SK-N-SH treated with all-trans-retinoic acid at 6 μM for 48 hours (cell line): ENCODE measurements at regions not wholly inside any gene's neighbourhood (a gene's known extent, or its start where the extent isn't known, plus 50 kb on each side); places are given as distances from the start of the nearest gene placed in this dataset.

ENCODE experiments used
- ATAC-seq: fragments of 200-7000 bp; cut with Tn5 transposase; 3 replicates; pipeline ENCODE4 v1.9.1; 2020; ENCODE audit warnings: mild to moderate bottlenecking, moderate library complexity
- ARNTL ChIP-seq: fragments of 450-650 bp; formaldehyde crosslinking; IDR thresholded peaks from 2 replicates; pipeline ENCODE4 v1.5.0; 2020; ENCODE audit warnings: low read depth, mild to moderate bottlenecking, moderate library complexity, borderline replicate concordance
- BACH2 ChIP-seq: fragments of 250-450 bp; sonication (Bioruptor Pico); IDR thresholded peaks from 2 replicates; pipeline ENCODE4 v1.9.0; 2021; ENCODE audit warnings: mild to moderate bottlenecking, borderline replicate concordance
- CSDC2 ChIP-seq: fragments of 250-450 bp; sonication (Bioruptor Pico); IDR thresholded peaks from 2 replicates; pipeline ENCODE4 v1.5.0; 2020; ENCODE audit warnings: mild to moderate bottlenecking, moderate library complexity
- ESRRG ChIP-seq: fragments of 250-450 bp; sonication (Bioruptor Pico); IDR thresholded peaks from 2 replicates; pipeline ENCODE4 v1.6.1; 2021; ENCODE audit warnings: mild to moderate bottlenecking
- GLIS3 ChIP-seq: fragments of 250-450 bp; sonication (Bioruptor Pico); IDR thresholded peaks from 2 replicates; pipeline ENCODE4 v1.5.0; 2020; ENCODE audit warnings: mild to moderate bottlenecking, moderate library complexity
- ISL1 ChIP-seq: fragments of 250-450 bp; sonication (Bioruptor Pico); IDR thresholded peaks from 2 replicates; pipeline ENCODE4 v2.1.2; 2022; ENCODE audit warnings: mild to moderate bottlenecking, moderate library complexity
- OSR1 ChIP-seq: fragments of 250-450 bp; sonication (Bioruptor Pico); IDR thresholded peaks from 2 replicates; pipeline ENCODE4 v1.8.0; 2022; ENCODE audit warnings: moderate library complexity, mild to moderate bottlenecking, inconsistent platforms
- PPARA ChIP-seq: fragments of 250-450 bp; sonication (Bioruptor Pico); IDR thresholded peaks from 2 replicates; pipeline ENCODE4 v1.5.0; 2020; ENCODE audit warnings: mild to moderate bottlenecking, borderline replicate concordance
- RARB ChIP-seq: fragments of 250-450 bp; sonication (Bioruptor Pico); IDR thresholded peaks from 2 replicates; pipeline ENCODE4 v1.8.0; 2021; ENCODE audit warnings: mild to moderate bottlenecking, moderate library complexity
- TCF4 ChIP-seq: fragments of 250-450 bp; sonication (Bioruptor Pico); IDR thresholded peaks from 2 replicates; pipeline ENCODE4 v1.8.0; 2021; ENCODE audit warnings: mild to moderate bottlenecking, moderate library complexity, borderline replicate concordance
- TOX ChIP-seq: fragments of 250-450 bp; sonication (Bioruptor Pico); IDR thresholded peaks from 2 replicates; pipeline ENCODE4 v1.8.0; 2021; ENCODE audit warnings: mild to moderate bottlenecking, moderate library complexity, borderline replicate concordance
- ZC3H10 ChIP-seq: fragments of 250-450 bp; sonication (Bioruptor Pico); IDR thresholded peaks from 2 replicates; pipeline ENCODE4 v1.5.1; 2021; ENCODE audit warnings: mild to moderate bottlenecking, moderate library complexity
- ZFP3 ChIP-seq: fragments of 250-450 bp; sonication (Bioruptor Pico); IDR thresholded peaks from 2 replicates; pipeline ENCODE4 v1.5.0; 2020; ENCODE audit warnings: mild to moderate bottlenecking, moderate library complexity
- ZFP30 ChIP-seq: fragments of 450-650 bp; formaldehyde crosslinking; IDR thresholded peaks from 2 replicates; pipeline ENCODE4 v1.5.0; 2022; ENCODE audit warnings: mild to moderate bottlenecking, moderate library complexity
- ZNF565 ChIP-seq: fragments of 450-650 bp; formaldehyde crosslinking; conservative IDR thresholded peaks from 2 replicates; pipeline ENCODE4 v1.5.0; 2020; ENCODE audit warnings: low read depth, mild to moderate bottlenecking, moderate library complexity
- ZNF70 ChIP-seq: fragments of 450-650 bp; formaldehyde crosslinking; IDR thresholded peaks from 2 replicates; pipeline ENCODE4 v1.5.0; 2020; ENCODE audit warnings: mild to moderate bottlenecking, moderate library complexity
- ZNF8 ChIP-seq: fragments of 450-650 bp; formaldehyde crosslinking; IDR thresholded peaks from 2 replicates; pipeline ENCODE4 v1.5.0; 2020; ENCODE audit warnings: mild to moderate bottlenecking, moderate library complexity
- TF ChIP-seq, protein P1 (sequence below): fragments of 250-450 bp; sonication (Bioruptor Pico); IDR thresholded peaks from 2 replicates; pipeline ENCODE4 v1.5.1; 2021; ENCODE audit warnings: mild to moderate bottlenecking, moderate library complexity
- TF ChIP-seq, protein P2 (sequence below): fragments of 250-450 bp; sonication (Bioruptor Pico); IDR thresholded peaks from 2 replicates; pipeline ENCODE4 v1.8.0; 2021; ENCODE audit warnings: low read depth, mild to moderate bottlenecking, moderate library complexity, borderline replicate concordance
- TF ChIP-seq, protein P3 (sequence below): fragments of 250-450 bp; sonication (Bioruptor Pico); IDR thresholded peaks from 2 replicates; pipeline ENCODE4 v1.5.0; 2020; ENCODE audit warnings: mild to moderate bottlenecking, moderate library complexity
- TF ChIP-seq, protein P4 (sequence below): fragments of 250-450 bp; sonication (Bioruptor Pico); IDR thresholded peaks from 2 replicates; pipeline ENCODE4 v1.5.1; 2020; ENCODE audit warnings: low read depth, mild to moderate bottlenecking, moderate library complexity
- TF ChIP-seq, protein P5 (sequence below): fragments of 250-450 bp; sonication (Bioruptor Pico); IDR thresholded peaks from 2 replicates; pipeline ENCODE4 v1.8.0; 2020; ENCODE audit warnings: mild to moderate bottlenecking, moderate library complexity, borderline replicate concordance

DNA sequence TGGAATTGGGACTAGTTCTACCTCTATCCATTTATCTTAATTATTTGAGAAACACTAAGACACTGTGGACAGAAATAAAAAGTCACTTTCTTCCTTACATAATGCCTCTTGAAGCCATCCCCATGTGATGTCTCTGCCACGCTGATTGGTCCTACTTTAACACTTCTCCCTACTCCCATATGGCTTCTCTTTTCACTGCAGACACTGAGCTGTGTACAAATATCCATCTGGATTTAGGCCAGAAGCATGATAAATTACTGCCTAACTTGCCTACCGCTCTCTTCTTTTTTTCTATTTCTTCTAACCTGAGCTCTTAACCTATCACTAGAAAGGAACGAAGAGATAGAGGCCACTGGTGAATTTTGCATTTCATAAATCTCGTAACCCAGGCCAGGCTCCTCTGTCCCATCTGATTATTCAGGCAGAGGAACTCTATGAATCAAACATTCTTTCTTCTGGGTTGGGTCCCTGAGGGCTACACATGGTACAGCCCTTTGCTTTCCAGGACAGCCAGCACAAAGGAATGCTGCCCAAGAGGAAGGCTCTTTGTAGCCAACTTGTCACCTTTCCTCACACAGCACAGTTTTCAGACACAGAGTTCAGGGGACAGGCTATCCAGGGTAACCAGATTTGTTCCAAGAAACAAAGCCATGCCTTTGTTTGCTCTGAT, 878.5 kb upstream of the LRRC4C start:
- TF ChIP-seq ZC3H10, result no peak
- no peak for TF ChIP-seq ZNF70
- TF ChIP-seq ESRRG, result no peak
- no peak for TF ChIP-seq BACH2
- TF ChIP-seq TCF4, result no peak
- TF ChIP-seq, protein P1, sequence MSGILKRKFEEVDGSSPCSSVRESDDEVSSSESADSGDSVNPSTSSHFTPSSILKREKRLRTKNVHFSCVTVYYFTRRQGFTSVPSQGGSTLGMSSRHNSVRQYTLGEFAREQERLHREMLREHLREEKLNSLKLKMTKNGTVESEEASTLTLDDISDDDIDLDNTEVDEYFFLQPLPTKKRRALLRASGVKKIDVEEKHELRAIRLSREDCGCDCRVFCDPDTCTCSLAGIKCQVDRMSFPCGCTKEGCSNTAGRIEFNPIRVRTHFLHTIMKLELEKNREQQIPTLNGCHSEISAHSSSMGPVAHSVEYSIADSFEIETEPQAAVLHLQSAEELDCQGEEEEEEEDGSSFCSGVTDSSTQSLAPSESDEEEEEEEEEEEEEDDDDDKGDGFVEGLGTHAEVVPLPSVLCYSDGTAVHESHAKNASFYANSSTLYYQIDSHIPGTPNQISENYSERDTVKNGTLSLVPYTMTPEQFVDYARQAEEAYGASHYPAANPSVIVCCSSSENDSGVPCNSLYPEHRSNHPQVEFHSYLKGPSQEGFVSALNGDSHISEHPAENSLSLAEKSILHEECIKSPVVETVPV (CRISPR knock-in tag), result no peak
- no peak for TF ChIP-seq OSR1 (CRISPR knock-in tag)
- TF ChIP-seq CSDC2, result no peak
- TF ChIP-seq ZNF565 (CRISPR knock-in tag), result no peak
- TF ChIP-seq TOX (CRISPR knock-in tag), result no peak
- ATAC-seq, result no peak

DNA sequence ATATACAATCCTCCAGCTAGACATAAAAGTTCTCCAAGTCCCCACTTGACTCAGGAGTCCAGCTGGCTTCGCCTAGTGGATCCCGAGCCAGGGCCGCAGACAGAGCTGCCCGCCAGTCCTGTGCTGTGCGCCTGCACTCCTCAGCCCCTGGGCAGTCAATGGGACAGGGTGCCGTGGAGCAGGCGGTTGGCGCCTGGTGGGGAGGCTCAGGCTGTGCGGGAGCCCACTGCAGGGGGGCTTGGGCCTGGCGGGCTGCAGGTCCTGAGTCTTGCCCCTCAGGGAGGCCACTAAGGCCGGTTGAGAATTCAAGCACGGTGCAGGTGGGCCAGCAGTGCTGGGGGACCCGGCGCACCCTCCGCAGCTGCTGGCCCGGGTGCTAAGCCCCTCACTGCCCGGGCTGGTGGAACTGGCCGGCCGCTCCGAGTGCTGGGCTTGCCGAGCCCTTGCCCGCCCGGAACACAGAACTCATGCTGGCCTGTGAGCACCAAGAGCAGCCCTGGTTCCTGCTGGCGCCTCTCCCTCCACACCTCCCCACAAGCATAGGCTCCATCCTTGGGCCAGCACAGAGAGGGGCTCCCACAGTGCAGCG, 884.8 kb upstream of the LRRC4C start:
- no peak for ATAC-seq
- TF ChIP-seq TOX (CRISPR knock-in tag) (no peak), TCF4 (no peak), ZNF70 (no peak), RARB (CRISPR knock-in tag) (no peak), ZFP3 (CRISPR knock-in tag) (no peak), OSR1 (CRISPR knock-in tag) (no peak), ARNTL (no peak), ISL1 (CRISPR knock-in tag) (no peak), ZNF8 (CRISPR knock-in tag) (no peak), ZNF565 (CRISPR knock-in tag) (no peak), BACH2 (no peak), ZFP30 (CRISPR knock-in tag) (no peak), CSDC2 (no peak), ZC3H10 (no peak)
- TF ChIP-seq, protein P2, sequence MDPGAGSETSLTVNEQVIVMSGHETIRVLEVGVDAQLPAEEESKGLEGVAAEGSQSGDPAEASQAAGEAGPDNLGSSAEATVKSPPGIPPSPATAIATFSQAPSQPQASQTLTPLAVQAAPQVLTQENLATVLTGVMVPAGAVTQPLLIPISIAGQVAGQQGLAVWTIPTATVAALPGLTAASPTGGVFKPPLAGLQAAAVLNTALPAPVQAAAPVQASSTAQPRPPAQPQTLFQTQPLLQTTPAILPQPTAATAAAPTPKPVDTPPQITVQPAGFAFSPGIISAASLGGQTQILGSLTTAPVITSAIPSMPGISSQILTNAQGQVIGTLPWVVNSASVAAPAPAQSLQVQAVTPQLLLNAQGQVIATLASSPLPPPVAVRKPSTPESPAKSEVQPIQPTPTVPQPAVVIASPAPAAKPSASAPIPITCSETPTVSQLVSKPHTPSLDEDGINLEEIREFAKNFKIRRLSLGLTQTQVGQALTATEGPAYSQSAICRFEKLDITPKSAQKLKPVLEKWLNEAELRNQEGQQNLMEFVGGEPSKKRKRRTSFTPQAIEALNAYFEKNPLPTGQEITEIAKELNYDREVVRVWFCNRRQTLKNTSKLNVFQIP (CRISPR knock-in tag), result no peak
- TF ChIP-seq, protein P3, sequence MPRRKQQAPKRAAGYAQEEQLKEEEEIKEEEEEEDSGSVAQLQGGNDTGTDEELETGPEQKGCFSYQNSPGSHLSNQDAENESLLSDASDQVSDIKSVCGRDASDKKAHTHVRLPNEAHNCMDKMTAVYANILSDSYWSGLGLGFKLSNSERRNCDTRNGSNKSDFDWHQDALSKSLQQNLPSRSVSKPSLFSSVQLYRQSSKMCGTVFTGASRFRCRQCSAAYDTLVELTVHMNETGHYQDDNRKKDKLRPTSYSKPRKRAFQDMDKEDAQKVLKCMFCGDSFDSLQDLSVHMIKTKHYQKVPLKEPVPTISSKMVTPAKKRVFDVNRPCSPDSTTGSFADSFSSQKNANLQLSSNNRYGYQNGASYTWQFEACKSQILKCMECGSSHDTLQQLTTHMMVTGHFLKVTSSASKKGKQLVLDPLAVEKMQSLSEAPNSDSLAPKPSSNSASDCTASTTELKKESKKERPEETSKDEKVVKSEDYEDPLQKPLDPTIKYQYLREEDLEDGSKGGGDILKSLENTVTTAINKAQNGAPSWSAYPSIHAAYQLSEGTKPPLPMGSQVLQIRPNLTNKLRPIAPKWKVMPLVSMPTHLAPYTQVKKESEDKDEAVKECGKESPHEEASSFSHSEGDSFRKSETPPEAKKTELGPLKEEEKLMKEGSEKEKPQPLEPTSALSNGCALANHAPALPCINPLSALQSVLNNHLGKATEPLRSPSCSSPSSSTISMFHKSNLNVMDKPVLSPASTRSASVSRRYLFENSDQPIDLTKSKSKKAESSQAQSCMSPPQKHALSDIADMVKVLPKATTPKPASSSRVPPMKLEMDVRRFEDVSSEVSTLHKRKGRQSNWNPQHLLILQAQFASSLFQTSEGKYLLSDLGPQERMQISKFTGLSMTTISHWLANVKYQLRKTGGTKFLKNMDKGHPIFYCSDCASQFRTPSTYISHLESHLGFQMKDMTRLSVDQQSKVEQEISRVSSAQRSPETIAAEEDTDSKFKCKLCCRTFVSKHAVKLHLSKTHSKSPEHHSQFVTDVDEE, result no peak
- TF ChIP-seq, protein P4, sequence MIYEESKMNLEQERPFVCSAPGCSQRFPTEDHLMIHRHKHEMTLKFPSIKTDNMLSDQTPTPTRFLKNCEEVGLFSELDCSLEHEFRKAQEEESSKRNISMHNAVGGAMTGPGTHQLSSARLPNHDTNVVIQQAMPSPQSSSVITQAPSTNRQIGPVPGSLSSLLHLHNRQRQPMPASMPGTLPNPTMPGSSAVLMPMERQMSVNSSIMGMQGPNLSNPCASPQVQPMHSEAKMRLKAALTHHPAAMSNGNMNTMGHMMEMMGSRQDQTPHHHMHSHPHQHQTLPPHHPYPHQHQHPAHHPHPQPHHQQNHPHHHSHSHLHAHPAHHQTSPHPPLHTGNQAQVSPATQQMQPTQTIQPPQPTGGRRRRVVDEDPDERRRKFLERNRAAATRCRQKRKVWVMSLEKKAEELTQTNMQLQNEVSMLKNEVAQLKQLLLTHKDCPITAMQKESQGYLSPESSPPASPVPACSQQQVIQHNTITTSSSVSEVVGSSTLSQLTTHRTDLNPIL (CRISPR knock-in tag), result no peak
- TF ChIP-seq, protein P5, sequence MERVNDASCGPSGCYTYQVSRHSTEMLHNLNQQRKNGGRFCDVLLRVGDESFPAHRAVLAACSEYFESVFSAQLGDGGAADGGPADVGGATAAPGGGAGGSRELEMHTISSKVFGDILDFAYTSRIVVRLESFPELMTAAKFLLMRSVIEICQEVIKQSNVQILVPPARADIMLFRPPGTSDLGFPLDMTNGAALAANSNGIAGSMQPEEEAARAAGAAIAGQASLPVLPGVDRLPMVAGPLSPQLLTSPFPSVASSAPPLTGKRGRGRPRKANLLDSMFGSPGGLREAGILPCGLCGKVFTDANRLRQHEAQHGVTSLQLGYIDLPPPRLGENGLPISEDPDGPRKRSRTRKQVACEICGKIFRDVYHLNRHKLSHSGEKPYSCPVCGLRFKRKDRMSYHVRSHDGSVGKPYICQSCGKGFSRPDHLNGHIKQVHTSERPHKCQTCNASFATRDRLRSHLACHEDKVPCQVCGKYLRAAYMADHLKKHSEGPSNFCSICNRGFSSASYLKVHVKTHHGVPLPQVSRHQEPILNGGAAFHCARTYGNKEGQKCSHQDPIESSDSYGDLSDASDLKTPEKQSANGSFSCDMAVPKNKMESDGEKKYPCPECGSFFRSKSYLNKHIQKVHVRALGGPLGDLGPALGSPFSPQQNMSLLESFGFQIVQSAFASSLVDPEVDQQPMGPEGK (CRISPR knock-in tag), result no peak

DNA sequence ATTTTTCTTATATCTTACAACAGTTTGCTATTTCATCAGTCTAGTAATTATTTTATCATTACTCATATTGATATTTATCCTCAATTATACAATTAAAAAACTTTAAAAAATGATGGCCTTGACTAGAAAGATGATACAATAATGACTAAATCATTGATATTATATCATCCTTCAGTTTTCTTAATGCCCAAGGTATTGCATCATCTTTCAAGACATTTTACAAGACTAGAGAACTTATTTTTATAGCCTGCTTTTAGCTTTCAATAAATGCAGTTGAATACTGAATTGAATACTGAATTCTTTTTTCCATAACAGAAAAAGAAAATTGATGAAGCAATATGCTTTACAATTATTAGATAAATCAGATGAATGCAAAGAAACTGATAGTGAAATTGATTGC, 886.5 kb upstream of the LRRC4C start:
- TF ChIP-seq CSDC2 (no peak), ZNF8 (CRISPR knock-in tag) (no peak), ZFP30 (CRISPR knock-in tag) (no peak), PPARA (CRISPR knock-in tag) (no peak), ISL1 (CRISPR knock-in tag) (no peak), BACH2 (no peak), GLIS3 (no peak)
- TF ChIP-seq, protein P1 (CRISPR knock-in tag), result no peak
- TF ChIP-seq, protein P2 (CRISPR knock-in tag), result no peak
- TF ChIP-seq, protein P3, result no peak
- ATAC-seq, result no peak
